HAP-1 (cell line): ENCODE measurements at regions not wholly inside any gene's neighbourhood (a gene's known extent, or its start where the extent isn't known, plus 50 kb on each side); places are given as distances from the start of the nearest gene placed in this dataset.

Experiments
- DNase-seq, 2 experiments: peaks; one replicate each; pipeline ENCODE4 v3.0.0-alpha.2; 2016 to 2020; ENCODE audit warnings: low spot score in 2 of 2
- H3K27me3 ChIP-seq: fragments of 250-450 bp; sonication (Bioruptor Pico); 2 replicates; pipeline ENCODE4 v1.5.1; 2020; ENCODE audit warnings: low read depth, mild to moderate bottlenecking, moderate library complexity
- H3K36me3 ChIP-seq: fragments of 250-450 bp; sonication (Bioruptor Pico); replicated peaks from 2 replicates; pipeline ENCODE4 v1.5.1; 2020; ENCODE audit warnings: mild to moderate bottlenecking
- H3K4me1 ChIP-seq: fragments of 250-450 bp; sonication (Bioruptor Pico); 2 replicates; pipeline ENCODE4 v1.5.1; 2020; ENCODE audit warnings: mild to moderate bottlenecking
- H3K4me3 ChIP-seq: fragments of 250-450 bp; sonication (Bioruptor Pico); 2 replicates; pipeline ENCODE4 v1.5.1; 2020; ENCODE audit warnings: mild to moderate bottlenecking, moderate library complexity
- H3K9me3 ChIP-seq: fragments of 250-450 bp; sonication (Bioruptor Pico); 2 replicates; pipeline ENCODE4 v1.5.1; 2020; ENCODE audit warnings: mild to moderate bottlenecking, moderate library complexity
- in situ Hi-C: fragments of 300-500 bp; cut with MboI; formaldehyde crosslinking; loops from 3 replicates; pipeline ENCODE4 v1.14.3; 2020; ENCODE audit warnings: low sequenced_read_pairs, inconsistent platforms, mixed read lengths

- Histone ChIP-seq H3K4me1 (peaks cover 4% of the 10 kb centered on the region; the same call in 1 of the 2 replicates), H3K36me3 (no peaks in the 10 kb centered on the region; the same call in 1 of the 2 replicates), H3K4me3 (no peak overlapping the region), H3K9me3 (no peaks in the 10 kb centered on the region), H3K27me3 (no peaks in the 10 kb centered on the region)
- in situ Hi-C loops = no loop called here
- DNase-seq = no peak
Measured at GRCh38 chr2:150165442-150165841, 322.0 kb downstream of the RND3 start.

- in situ Hi-C loops = no loop called here
- H3K27me3 ChIP-seq = no peaks in the 10 kb centered on the region
- no peaks in the 10 kb centered on the region for H3K36me3 ChIP-seq
- H3K9me3 ChIP-seq = no peaks in the 10 kb centered on the region
- H3K4me3 ChIP-seq = no peak overlapping the region
- no peak for DNase-seq
- no peaks in the 10 kb centered on the region for H3K4me1 ChIP-seq
Measured at GRCh38 chr2:150162241-150162942, 325.1 kb downstream of the RND3 start.

- DNase-seq = no peak
- Histone ChIP-seq H3K4me3 (no peak overlapping the region), H3K27me3 (no peaks in the 10 kb centered on the region), H3K36me3 (no peaks in the 10 kb centered on the region), H3K9me3 (no peaks in the 10 kb centered on the region), H3K4me1 (no peaks in the 10 kb centered on the region)
- in situ Hi-C loops = no loop called here
Measured at GRCh38 chr2:150160058-150160457, 327.4 kb downstream of the RND3 start.

- no peaks in the 10 kb centered on the region for H3K9me3 ChIP-seq
- H3K4me1 ChIP-seq = no peaks in the 10 kb centered on the region
- DNase-seq = no peak
- no peaks in the 10 kb centered on the region for H3K36me3 ChIP-seq
- no peaks in the 10 kb centered on the region for H3K27me3 ChIP-seq
- in situ Hi-C loops = no loop called here
- no peak overlapping the region for H3K4me3 ChIP-seq
Measured at GRCh38 chr2:150159300-150159699, 328.2 kb downstream of the RND3 start.

- no peak overlapping the region for H3K4me3 ChIP-seq
- in situ Hi-C loops = no loop called here
- DNase-seq = no peak
Measured at GRCh38 chr2:150156876-150157275, 330.6 kb downstream of the RND3 start.

GRCh38 chr2:150156415-150156814 lies 331.1 kb downstream of the RND3 start:
- Histone ChIP-seq H3K4me1 (no peaks in the 10 kb centered on the region), H3K27me3 (no peaks in the 10 kb centered on the region), H3K4me3 (no peak overlapping the region), H3K36me3 (no peaks in the 10 kb centered on the region), H3K9me3 (no peaks in the 10 kb centered on the region)
- in situ Hi-C loops = no loop called here
- DNase-seq = no peak

More at GRCh38 chr2:150156876-150157275, 330.6 kb downstream of the RND3 start:
- Histone ChIP-seq H3K4me1 (no peaks in the 10 kb centered on the region), H3K9me3 (no peaks in the 10 kb centered on the region), H3K27me3 (no peaks in the 10 kb centered on the region), H3K36me3 (no peaks in the 10 kb centered on the region)

- H3K4me1 ChIP-seq = no peaks in the 10 kb centered on the region
- H3K4me3 ChIP-seq = no peak overlapping the region
- in situ Hi-C loops = no loop called here
- H3K36me3 ChIP-seq = no peaks in the 10 kb centered on the region
- H3K27me3 ChIP-seq = no peaks in the 10 kb centered on the region
- H3K9me3 ChIP-seq = no peaks in the 10 kb centered on the region
- no peak for DNase-seq
Measured at GRCh38 chr2:150154308-150154797, 333.1 kb downstream of the RND3 start.

GRCh38 chr2:150153646-150154307 lies 333.7 kb downstream of the RND3 start:
- Histone ChIP-seq H3K4me3 (no peak overlapping the region), H3K36me3 (no peaks in the 10 kb centered on the region), H3K27me3 (no peaks in the 10 kb centered on the region), H3K9me3 (no peaks in the 10 kb centered on the region), H3K4me1 (no peaks in the 10 kb centered on the region)
- in situ Hi-C loops = no loop called here
- DNase-seq = no peak

- Histone ChIP-seq H3K4me3 (no peak overlapping the region), H3K36me3 (no peaks in the 10 kb centered on the region), H3K27me3 (no peaks in the 10 kb centered on the region), H3K9me3 (no peaks in the 10 kb centered on the region; the same call in 1 of the 2 replicates), H3K4me1 (no peaks in the 10 kb centered on the region)
- no peak for DNase-seq
- in situ Hi-C loops = no loop called here
Measured at GRCh38 chr2:150152230-150152629, 335.2 kb downstream of the RND3 start.

- no peaks in the 10 kb centered on the region for H3K36me3 ChIP-seq
- H3K4me1 ChIP-seq = no peaks in the 10 kb centered on the region
- in situ Hi-C loops = no loop called here
- no peaks in the 10 kb centered on the region for H3K27me3 ChIP-seq
- no peak overlapping the region for H3K4me3 ChIP-seq
- DNase-seq = no peak
- no peaks in the 10 kb centered on the region; the same call in 1 of the 2 replicates for H3K9me3 ChIP-seq
Measured at GRCh38 chr2:150150144-150150543, 337.3 kb downstream of the RND3 start.

GRCh38 chr2:150147889-150148683 lies 339.4 kb downstream of the RND3 start:
- in situ Hi-C loops = no loop called here
- Histone ChIP-seq H3K27me3 (no peaks in the 10 kb centered on the region), H3K9me3 (no peaks in the 10 kb centered on the region; the same call in 1 of the 2 replicates), H3K36me3 (no peaks in the 10 kb centered on the region), H3K4me3 (no peak overlapping the region), H3K4me1 (no peaks in the 10 kb centered on the region; the same call in 1 of the 2 replicates)
- no peak for DNase-seq

GRCh38 chr2:150146879-150147278 lies 340.6 kb downstream of the RND3 start:
- in situ Hi-C loops = no loop called here
- Histone ChIP-seq H3K9me3 (no peaks in the 10 kb centered on the region; the same call in 1 of the 2 replicates), H3K36me3 (no peaks in the 10 kb centered on the region), H3K4me3 (no peak overlapping the region), H3K4me1 (no peaks in the 10 kb centered on the region; the same call in 1 of the 2 replicates), H3K27me3 (no peaks in the 10 kb centered on the region)
- DNase-seq = no peak

GRCh38 chr2:150145299-150145692 lies 342.2 kb downstream of the RND3 start:
- no peaks in the 10 kb centered on the region; the same call in 1 of the 2 replicates for H3K9me3 ChIP-seq
- peaks cover 3% of the 10 kb centered on the region for H3K4me1 ChIP-seq
- in situ Hi-C loops = no loop called here
- no peaks in the 10 kb centered on the region for H3K27me3 ChIP-seq
- DNase-seq = no peak
- H3K4me3 ChIP-seq = no peak overlapping the region
- no peaks in the 10 kb centered on the region for H3K36me3 ChIP-seq
